Osteocyte (in vitro differentiated cells): ENCODE measurements at regions not wholly inside any gene's neighbourhood (a gene's known extent, or its start where the extent isn't known, plus 50 kb on each side); places are given as distances from the start of the nearest gene placed in this dataset.
"Not testable (repeated sequence)": the region's sequence is repeated elsewhere in the genome, so short reads cannot be mapped to it uniquely, and the experiment has no call there.

Experiments used
- DNase-seq: peaks from one replicate; pipeline ENCODE4 v3.0.0; 2021; ENCODE audit warnings: mixed read lengths; ENCODE audit not compliant: unreplicated experiment; ENCODE audit errors: extremely low spot score
- H3K27ac Mint-ChIP-seq: one replicate; pipeline ENCODE4 v1.8.0; 2021; ENCODE audit warnings: mild to moderate bottlenecking, mixed read lengths; ENCODE audit not compliant: unreplicated experiment
- H3K27me3 Mint-ChIP-seq: one replicate; pipeline ENCODE4 v1.8.0; 2021; ENCODE audit warnings: mixed read lengths; ENCODE audit not compliant: unreplicated experiment
- H3K36me3 Mint-ChIP-seq: one replicate; pipeline ENCODE4 v1.8.0; 2021; ENCODE audit warnings: mixed read lengths; ENCODE audit not compliant: unreplicated experiment
- H3K4me1 Mint-ChIP-seq: one replicate; pipeline ENCODE4 v1.8.0; 2021; ENCODE audit warnings: mixed read lengths; ENCODE audit not compliant: unreplicated experiment
- H3K4me3 Mint-ChIP-seq: one replicate; pipeline ENCODE4 v1.8.0; 2021; ENCODE audit warnings: mild to moderate bottlenecking, moderate library complexity, mixed read lengths; ENCODE audit not compliant: unreplicated experiment
- H3K9me3 Mint-ChIP-seq: one replicate; pipeline ENCODE4 v1.8.0; 2021; ENCODE audit warnings: mixed read lengths; ENCODE audit not compliant: unreplicated experiment
- CTCF ChIP-seq: fragments of 200-600 bp; sonication (generic); IDR thresholded peaks from 2 replicates; pipeline ENCODE4 v1.5.0; 2021; ENCODE audit warnings: antibody characterized with exemption, mild to moderate bottlenecking, moderate library complexity

GRCh38 chr6:134405386-134406087 is 87.6 kb upstream of the SGK1 start:
- Mint-ChIP-seq H3K4me1 (peaks cover 13% of the 10 kb centered on the region), H3K4me3 (no peak overlapping the region), H3K36me3 (no peaks in the 10 kb centered on the region), H3K9me3 (no peaks in the 10 kb centered on the region), H3K27me3 (no peaks in the 10 kb centered on the region), H3K27ac (no peak overlapping the region)
- no peak for DNase-seq
- TF ChIP-seq CTCF = no peak

- not testable (repeated sequence) for H3K36me3 Mint-ChIP-seq, H3K27me3 Mint-ChIP-seq, H3K27ac Mint-ChIP-seq, H3K4me3 Mint-ChIP-seq, H3K9me3 Mint-ChIP-seq, H3K4me1 Mint-ChIP-seq, DNase-seq
These were observed 85.4 kb upstream of the SGK1 start for GRCh38 chr6:134403312-134403711.

- no peak for TF ChIP-seq CTCF
- no peaks in the 10 kb centered on the region for H3K9me3 Mint-ChIP-seq
- H3K4me1 Mint-ChIP-seq = peaks cover 9% of the 10 kb centered on the region
- no peaks in the 10 kb centered on the region for H3K36me3 Mint-ChIP-seq
- no peak for DNase-seq
- H3K27ac Mint-ChIP-seq = no peak overlapping the region
- H3K4me3 Mint-ChIP-seq = no peak overlapping the region
- H3K27me3 Mint-ChIP-seq = no peaks in the 10 kb centered on the region
These were observed 84.6 kb upstream of the SGK1 start for GRCh38 chr6:134402372-134402984.

GRCh38 chr6:134400941-134401340 is 83.0 kb upstream of the SGK1 start:
- Mint-ChIP-seq H3K27ac (no peak overlapping the region), H3K27me3 (no peaks in the 10 kb centered on the region), H3K4me3 (no peak overlapping the region), H3K4me1 (peaks cover 11% of the 10 kb centered on the region), H3K9me3 (no peaks in the 10 kb centered on the region), H3K36me3 (no peaks in the 10 kb centered on the region)
- no peak for TF ChIP-seq CTCF
- DNase-seq = no peak

- TF ChIP-seq CTCF = no peak
- Mint-ChIP-seq H3K9me3 (no peaks in the 10 kb centered on the region), H3K36me3 (no peaks in the 10 kb centered on the region), H3K27ac (no peak overlapping the region), H3K4me3 (no peak overlapping the region), H3K4me1 (peaks cover 11% of the 10 kb centered on the region), H3K27me3 (no peaks in the 10 kb centered on the region)
- no peak for DNase-seq
These were observed 80.5 kb upstream of the SGK1 start for GRCh38 chr6:134398453-134398852.
